Body of pancreas (tissue), 4 donors: ENCODE measurements at regions not wholly inside any gene's neighbourhood (a gene's known extent, or its start where the extent isn't known, plus 50 kb on each side); places are given as distances from the start of the nearest gene placed in this dataset.

Experiments
- ATAC-seq: fragments of 150-250 bp; one replicate; pipeline ENCODE4 v1.9.1; 2016
- DNase-seq, 4 donors: peaks; one replicate each; pipeline ENCODE4 v3.0.0-alpha.2; 2019
- H3K27ac ChIP-seq, 4 donors: fragments of 200-600 bp; sonication (generic); 1 replicate in 3 of 4; 2 replicates in 1 of 4; pipeline versions ENCODE4 v1.5.1 to v1.6.1; 2016 to 2019; ENCODE audit warnings: mild to moderate bottlenecking in 1 of 4, mixed read lengths in 1 of 4, moderate library complexity in 1 of 4
- H3K27me3 ChIP-seq, 2 donors: fragments of 200-600 bp; sonication (generic); one replicate each; pipeline ENCODE4 v1.6.0; 2016; ENCODE audit warnings: mild to moderate bottlenecking in 1 of 2
- H3K36me3 ChIP-seq, 2 donors: fragments of 200-600 bp; sonication (generic); replicated peaks in 1 of 2; 2 replicates each; pipeline ENCODE4 v1.5.1; 2016; ENCODE audit warnings: low read depth in 2 of 2; ENCODE audit not compliant: insufficient read depth in 1 of 2
- H3K4me1 ChIP-seq: fragments of 200-600 bp; sonication (generic); one replicate; pipeline ENCODE4 v1.6.0; 2016
- H3K4me3 ChIP-seq, 2 donors: fragments of 200-600 bp; sonication (generic); 1 replicate in 1 of 2; 2 replicates in 1 of 2; pipeline ENCODE4 v1.5.1; 2016 to 2019
- H3K9me3 ChIP-seq, 3 donors: fragments of 200-600 bp; sonication (generic); 1 replicate in 2 of 3; 2 replicates in 1 of 3; pipeline ENCODE4 v1.5.1; 2016
- CTCF ChIP-seq, 7 experiments: fragments of 450-650 bp in 4 of 7; fragments of 200-600 bp in 3 of 7; sonication (generic) in 3 of 7; IDR thresholded peaks; one replicate each; pipeline ENCODE4 v1.5.1; 2016 to 2019; ENCODE audit warnings: antibody characterized with exemption in 7 of 7
- POLR2A ChIP-seq, 3 donors: fragments of 450-650 bp; IDR thresholded peaks; one replicate each; pipeline ENCODE4 v1.6.1; 2016; ENCODE audit warnings: antibody characterized with exemption in 3 of 3, mild to moderate bottlenecking in 2 of 3
- WGBS, 2 donors: methylation state at CpG; one replicate each; pipeline ENCODE4 v1.1.5; 2017; 5-methylcytosine and 5-hydroxymethylcytosine counted together
- intact Hi-C: fragments of 100-400 bp; cut with DNase I; formaldehyde crosslinking; loops from one replicate; pipeline ENCODE4 v1.15.1; 2023

GRCh38 chr2:241935774-241936173, 66.2 kb downstream of the RTP5 start:
- ATAC-seq, result no peak
- H3K4me3 ChIP-seq, result no peak overlapping the region
- H3K27me3 ChIP-seq, result no peaks in the 10 kb centered on the region
- intact Hi-C loops, result no loop called here
- no peak overlapping the region for H3K27ac ChIP-seq
- H3K36me3 ChIP-seq, result no peaks in the 10 kb centered on the region
- peaks cover 27% of the 10 kb centered on the region for H3K4me1 ChIP-seq
- H3K9me3 ChIP-seq, result no peaks in the 10 kb centered on the region
- DNase-seq, result no peak
- 81 to 82% methylated on average over 6 of the region's 6 CpGs for WGBS, 2 donors
- no peak for TF ChIP-seq CTCF (IDR thresholded peaks at IDR 0.05)
- TF ChIP-seq POLR2A (IDR thresholded peaks at IDR 0.05), result no peak

GRCh38 chr2:241936457-241937133, 67.1 kb downstream of the RTP5 start:
- intact Hi-C loops, result no loop called here
- Histone ChIP-seq H3K27me3 (no peaks in the 10 kb centered on the region), H3K9me3 (no peaks in the 10 kb centered on the region), H3K4me3 (no peak overlapping the region), H3K36me3 (no peaks in the 10 kb centered on the region), H3K4me1 (peaks cover 21% of the 10 kb centered on the region), H3K27ac (no peak overlapping the region)
- no peak for ATAC-seq
- TF ChIP-seq POLR2A (IDR thresholded peaks at IDR 0.05) (no peak), CTCF (IDR thresholded peaks at IDR 0.05) (no peak)
- DNase-seq, result no peak
- WGBS, 2 donors, result 83 to 84% methylated on average over 23 to 41 of the region's 55 CpGs

GRCh38 chr2:241937297-241937696, 67.8 kb downstream of the RTP5 start:
- Histone ChIP-seq H3K4me1 (peaks cover 14% of the 10 kb centered on the region), H3K9me3 (no peaks in the 10 kb centered on the region), H3K27ac (no peak overlapping the region), H3K36me3 (no peaks in the 10 kb centered on the region), H3K27me3 (no peaks in the 10 kb centered on the region), H3K4me3 (no peak overlapping the region)
- TF ChIP-seq CTCF (IDR thresholded peaks at IDR 0.05), result no peak
- TF ChIP-seq POLR2A (IDR thresholded peaks at IDR 0.05), result no peak
- intact Hi-C loops, result no loop called here
- ATAC-seq, result no peak
- 89 to 91% methylated on average over 11 to 15 of the region's 15 CpGs for WGBS, 2 donors
- no peak for DNase-seq

GRCh38 chr2:241939541-241939940, 70.0 kb downstream of the RTP5 start:
- Histone ChIP-seq H3K4me3 (no peak overlapping the region), H3K27ac (peak overlapping the region in 1 of 4 donors; percentile 13), H3K4me1 (peaks cover under 1% of the 10 kb centered on the region), H3K27me3 (no peaks in the 10 kb centered on the region), H3K36me3 (no peaks in the 10 kb centered on the region), H3K9me3 (no peaks in the 10 kb centered on the region)
- ATAC-seq, result no peak
- DNase-seq, result no peak
- intact Hi-C loops, result no loop called here
- TF ChIP-seq CTCF (IDR thresholded peaks at IDR 0.05) (no peak), POLR2A (IDR thresholded peaks at IDR 0.05) (no peak)
- 80 to 83% methylated on average over 5 to 7 of the region's 7 CpGs for WGBS, 2 donors

- no peak for DNase-seq
- no peak for ATAC-seq
- peak in 3 of 7 experiments; percentile 12 to 28 (median 21) for TF ChIP-seq CTCF (IDR thresholded peaks at IDR 0.05)
- no peak for TF ChIP-seq POLR2A (IDR thresholded peaks at IDR 0.05)
- Histone ChIP-seq H3K27me3 (no peaks in the 10 kb centered on the region), H3K9me3 (no peaks in the 10 kb centered on the region), H3K27ac (no peak overlapping the region), H3K36me3 (no peaks in the 10 kb centered on the region), H3K4me3 (no peak overlapping the region), H3K4me1 (no peaks in the 10 kb centered on the region)
- WGBS, 2 donors, result 95 to 98% methylated on average over 7 of the region's 7 CpGs
- intact Hi-C loops, result no loop called here
Observed at GRCh38 chr2:241940329-241940728, 70.8 kb downstream of the RTP5 start.
